B cell (primary cell): ENCODE measurements at regions not wholly inside any gene's neighbourhood (a gene's known extent, or its start where the extent isn't known, plus 50 kb on each side); places are given as distances from the start of the nearest gene placed in this dataset.

Experiments
- ATAC-seq: fragments of 200-7000 bp; cut with Tn5 transposase; one replicate; pipeline ENCODE4 v1.10.0; 2021; ENCODE audit warnings: low read depth, mild to moderate bottlenecking, moderate number of reproducible peaks, moderate library complexity
- CTCF ChIA-PET: fragments of 350-600 bp; sonication (Branson Sonifier 250); formaldehyde crosslinking; loops from one replicate; lab custom pipeline; 2021; ENCODE audit warnings: antibody characterized with exemption, inconsistent platforms; lab: Charles Lee
- POLR2A ChIA-PET: fragments of 350-600 bp; sonication (Branson Sonifier 250); formaldehyde crosslinking; loops from one replicate; lab custom pipeline; 2021; ENCODE audit warnings: antibody characterized with exemption; lab: Charles Lee
- DNase-seq: peaks from one replicate; pipeline ENCODE4 v3.0.0; 2013
- H2AFZ ChIP-seq: 2 replicates; pipeline ENCODE4 v1.6.1; 2012; ENCODE audit warnings: mild to moderate bottlenecking, low read depth, low read length; ENCODE audit not compliant: insufficient read depth, poor library complexity, severe bottlenecking
- H3K27ac ChIP-seq, 2 donors: 1 replicate in 1 of 2; 2 replicates in 1 of 2; pipeline ENCODE4 v1.5.1; 2012 to 2013; ENCODE audit warnings: low read length in 2 of 2, mild to moderate bottlenecking in 2 of 2, moderate library complexity in 1 of 2
- H3K27me3 ChIP-seq, 4 experiments: fragments of 200-600 bp in 1 of 4; sonication (generic) in 1 of 4; replicated peaks in 1 of 4; 1 replicate in 2 of 4; 2 replicates in 2 of 4; pipeline versions ENCODE4 v1.6.1 to v1.7.0; 2013 to 2016; ENCODE audit warnings: low read length in 3 of 4, mild to moderate bottlenecking in 2 of 4, mixed read lengths in 1 of 4, moderate library complexity in 1 of 4; ENCODE audit not compliant: insufficient read depth in 4 of 4, control insufficient read depth in 3 of 4; ENCODE audit errors: control extremely low read depth in 1 of 4
- H3K36me3 ChIP-seq, 2 experiments: replicated peaks in 1 of 2; 1 replicate in 1 of 2; 2 replicates in 1 of 2; pipeline versions ENCODE4 v1.6.1 to v1.7.1; 2013; ENCODE audit warnings: low read length in 1 of 2; ENCODE audit not compliant: insufficient read depth in 2 of 2, control insufficient read depth in 1 of 2; ENCODE audit errors: control extremely low read depth in 1 of 2, extremely low read depth in 1 of 2
- H3K4me1 ChIP-seq, 2 donors: fragments of 200-600 bp in 1 of 2; sonication (generic) in 1 of 2; 1 replicate in 1 of 2; 2 replicates in 1 of 2; pipeline versions ENCODE4 v1.5.1 to v1.6.1; 2013 to 2017; ENCODE audit warnings: low read length in 2 of 2; ENCODE audit not compliant: control insufficient read depth in 2 of 2, insufficient read depth in 2 of 2
- H3K4me2 ChIP-seq: replicated peaks from 2 replicates; pipeline ENCODE3; 2012; ENCODE audit warnings: mild to moderate bottlenecking, low read depth, low read length; ENCODE audit not compliant: poor library complexity, severe bottlenecking
- H3K4me3 ChIP-seq, 5 experiments: fragments of 200-600 bp in 1 of 5; sonication (generic) in 1 of 5; 1 replicate in 3 of 5; 2 replicates in 2 of 5; pipeline versions ENCODE4 v1.5.1 to v1.7.0; 2011 to 2016; ENCODE audit warnings: low read length in 4 of 5, mild to moderate bottlenecking in 4 of 5, low read depth in 2 of 5, control low read depth in 1 of 5, moderate library complexity in 1 of 5; ENCODE audit not compliant: insufficient read depth in 1 of 5; ENCODE audit errors: control extremely low read depth in 1 of 5, extremely low read depth in 1 of 5
- H3K79me2 ChIP-seq: fragments of 200-600 bp; sonication (generic); one replicate; pipeline ENCODE4 v1.6.0; 2016; ENCODE audit warnings: low read length; ENCODE audit not compliant: control insufficient read depth, insufficient read depth
- H3K9ac ChIP-seq: fragments of 200-600 bp; sonication (generic); 2 replicates; pipeline ENCODE4 v1.6.1; 2017; ENCODE audit warnings: mild to moderate bottlenecking, low read length, moderate library complexity
- H3K9me3 ChIP-seq, 3 donors: one replicate each; pipeline versions ENCODE4 v1.6.1 to v1.7.1; 2013; ENCODE audit warnings: low read length in 2 of 3; ENCODE audit not compliant: control insufficient read depth in 2 of 3, insufficient read depth in 1 of 3; ENCODE audit errors: control extremely low read depth in 1 of 3
- H4K20me1 ChIP-seq: 2 replicates; pipeline ENCODE4 v1.6.0; 2012; ENCODE audit warnings: mild to moderate bottlenecking, low read length; ENCODE audit not compliant: insufficient read depth, control insufficient read depth, poor library complexity, severe bottlenecking
- H3K27ac Mint-ChIP-seq: one replicate; pipeline ENCODE4 v1.8.0; 2021; ENCODE audit warnings: mixed read lengths
- H3K27me3 Mint-ChIP-seq: one replicate; pipeline ENCODE4 v1.8.0; 2021; ENCODE audit warnings: mixed read lengths
- H3K4me1 Mint-ChIP-seq: one replicate; pipeline ENCODE4 v1.8.0; 2021; ENCODE audit warnings: mixed read lengths
- H3K4me3 Mint-ChIP-seq: one replicate; pipeline ENCODE4 v1.8.0; 2021; ENCODE audit warnings: mixed read lengths
- H3K9me3 Mint-ChIP-seq: one replicate; pipeline ENCODE4 v1.8.0; 2022; ENCODE audit warnings: mixed read lengths; ENCODE audit not compliant: insufficient read depth
- CTCF ChIP-seq: fragments of 200-600 bp; IDR thresholded peaks from one replicate; pipeline ENCODE4 v1.8.0; 2022; ENCODE audit warnings: antibody characterized with exemption, mild to moderate bottlenecking
- EZH2 ChIP-seq: IDR thresholded peaks from 2 replicates; pipeline ENCODE4 v1.6.1; 2012; ENCODE audit warnings: borderline replicate concordance, low read depth, mild to moderate bottlenecking, moderate library complexity, low read length; ENCODE audit not compliant: insufficient read depth, poor library complexity, severe bottlenecking
- WGBS: methylation state at CpG from one replicate; pipeline ENCODE4 v1.1.5; 2013; ENCODE audit warnings: missing lambda C conversion rate; ENCODE audit not compliant: insufficient coverage; 5-methylcytosine and 5-hydroxymethylcytosine counted together
- intact Hi-C: fragments of 100-400 bp; cut with micrococcal nuclease; formaldehyde crosslinking; loops from one replicate; pipeline ENCODE4 v1.10.0; 2022

- Histone ChIP-seq H3K9me3 (no peaks in the 10 kb centered on the region), H3K4me1 (no peaks in the 10 kb centered on the region), H3K4me2 (no peak overlapping the region), H3K27me3 (no peaks in the 10 kb centered on the region), H4K20me1 (no peaks in the 10 kb centered on the region), H3K79me2 (no peaks in the 10 kb centered on the region), H3K9ac (no peak overlapping the region), H2AFZ (no peak overlapping the region), H3K4me3 (no peak overlapping the region), H3K36me3 (no peaks in the 10 kb centered on the region), H3K27ac (no peak overlapping the region)
- WGBS, result no CpG with 5 or more reads among the region's 2 CpGs
- intact Hi-C loops, result no loop called here
- Mint-ChIP-seq H3K4me3 (no peak overlapping the region), H3K27ac (no peak overlapping the region), H3K4me1 (no peaks in the 10 kb centered on the region), H3K27me3 (no peaks in the 10 kb centered on the region), H3K9me3 (no peaks in the 10 kb centered on the region)
- TF ChIP-seq CTCF (no peak), EZH2 (no peak)
- ChIA-PET POLR2A (no interaction called here), CTCF (no interaction called here)
- DNase-seq, result no peak
- ATAC-seq, result no peak
Measured at GRCh38 chrX:25069209-25069608, 53.4 kb upstream of the ARX start.

- ATAC-seq (no peak), DNase-seq (no peak)
- Histone ChIP-seq H3K4me2 (no peak overlapping the region), H3K27me3 (no peaks in the 10 kb centered on the region), H3K9ac (no peak overlapping the region), H3K4me3 (no peak overlapping the region), H3K4me1 (no peaks in the 10 kb centered on the region), H4K20me1 (no peaks in the 10 kb centered on the region), H3K36me3 (no peaks in the 10 kb centered on the region), H3K79me2 (no peaks in the 10 kb centered on the region), H3K27ac (no peak overlapping the region), H2AFZ (no peak overlapping the region), H3K9me3 (no peaks in the 10 kb centered on the region)
- H3K4me3 Mint-ChIP-seq, result no peak overlapping the region
- 37% methylated on average over 2 of the region's 5 CpGs for WGBS
- no peaks in the 10 kb centered on the region for H3K4me1 Mint-ChIP-seq
- CTCF ChIA-PET, result no interaction called here
- intact Hi-C loops, result no loop called here
- POLR2A ChIA-PET, result no interaction called here
- H3K9me3 Mint-ChIP-seq, result no peaks in the 10 kb centered on the region
- TF ChIP-seq EZH2 (no peak), CTCF (no peak)
- H3K27ac Mint-ChIP-seq, result no peak overlapping the region
- no peaks in the 10 kb centered on the region for H3K27me3 Mint-ChIP-seq
Measured at GRCh38 chrX:25068340-25068739, 52.6 kb upstream of the ARX start.
